ENCODE measurements at regions not wholly inside any gene's neighbourhood (a gene's known extent, or its start where the extent isn't known, plus 50 kb on each side); places are given as distances from the start of the nearest gene placed in this dataset.

DNA sequence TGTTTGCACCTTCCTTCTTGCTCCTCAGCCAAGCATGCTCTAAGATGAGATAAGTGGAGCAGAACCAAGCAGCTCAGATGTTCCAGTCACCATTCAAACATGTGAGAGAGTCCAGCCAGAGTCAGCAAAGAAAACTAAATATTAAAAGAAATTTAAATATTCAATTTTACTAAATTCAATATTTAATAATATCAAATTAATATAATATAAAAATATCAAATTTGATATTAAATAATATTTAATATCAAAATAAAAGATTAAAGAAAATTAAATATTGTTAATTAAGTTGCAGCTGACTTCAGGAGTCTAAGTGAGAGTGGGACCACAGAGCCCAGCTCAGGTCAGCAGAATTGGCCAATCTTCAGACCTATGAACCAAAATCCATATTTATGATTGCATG is 526.1 kb upstream of the FLRT2 start:
- BruUV-seq (replicated peaks), result no TSS peak
- Histone ChIP-seq H3K4me1 (ENCODE audit: control insufficient read depth, insufficient read depth, low read length) (no peaks in the 10 kb centered on the region), H3K4me3 (ENCODE audit: low read depth in 2 of 2, low read length in 2 of 2) (no peak overlapping the region), H3K27ac (ENCODE audit: low read length) (no peak overlapping the region), H3K36me3 (ENCODE audit: control insufficient read depth, insufficient read depth, low read length) (no peaks in the 10 kb centered on the region), H3K9me3 (ENCODE audit: control insufficient read depth, insufficient read depth, low read depth, low read length) (no peaks in the 10 kb centered on the region), H3K27me3 (ENCODE audit: control insufficient read depth, insufficient read depth, low read length) (no peaks in the 10 kb centered on the region)
- no peak for DNase-seq (ENCODE audit: low read depth, low spot score)
- ChIA-PET POLR2A (no interaction called here), CTCF (no interaction called here)
- in situ Hi-C loops (cut with HindIII; ENCODE audit: low pct_unique_long_range_greater_than_20kb, low sequenced_read_pairs) (no loop called here), intact Hi-C loops (cut with micrococcal nuclease; ENCODE audit: unreplicated experiment) (no loop called here)
- ATAC-seq, result no peak
- TF ChIP-seq POLR2AphosphoS5 (IDR thresholded peaks at IDR 0.05; ENCODE audit: low read depth, low read length) (no peak), TCF7L2 (IDR thresholded peaks at IDR 0.05; ENCODE audit: low read depth, low read length) (no peak), SIN3A (IDR thresholded peaks at IDR 0.05; ENCODE audit: borderline replicate concordance, insufficient read depth, low read depth, low read length) (no peak), REST (IDR thresholded peaks at IDR 0.05; ENCODE audit: insufficient read depth in 1 of 2, low read depth in 2 of 2, low read length in 1 of 2) (no peak)
- TF ChIP-seq, protein P1, sequence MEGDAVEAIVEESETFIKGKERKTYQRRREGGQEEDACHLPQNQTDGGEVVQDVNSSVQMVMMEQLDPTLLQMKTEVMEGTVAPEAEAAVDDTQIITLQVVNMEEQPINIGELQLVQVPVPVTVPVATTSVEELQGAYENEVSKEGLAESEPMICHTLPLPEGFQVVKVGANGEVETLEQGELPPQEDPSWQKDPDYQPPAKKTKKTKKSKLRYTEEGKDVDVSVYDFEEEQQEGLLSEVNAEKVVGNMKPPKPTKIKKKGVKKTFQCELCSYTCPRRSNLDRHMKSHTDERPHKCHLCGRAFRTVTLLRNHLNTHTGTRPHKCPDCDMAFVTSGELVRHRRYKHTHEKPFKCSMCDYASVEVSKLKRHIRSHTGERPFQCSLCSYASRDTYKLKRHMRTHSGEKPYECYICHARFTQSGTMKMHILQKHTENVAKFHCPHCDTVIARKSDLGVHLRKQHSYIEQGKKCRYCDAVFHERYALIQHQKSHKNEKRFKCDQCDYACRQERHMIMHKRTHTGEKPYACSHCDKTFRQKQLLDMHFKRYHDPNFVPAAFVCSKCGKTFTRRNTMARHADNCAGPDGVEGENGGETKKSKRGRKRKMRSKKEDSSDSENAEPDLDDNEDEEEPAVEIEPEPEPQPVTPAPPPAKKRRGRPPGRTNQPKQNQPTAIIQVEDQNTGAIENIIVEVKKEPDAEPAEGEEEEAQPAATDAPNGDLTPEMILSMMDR (IDR thresholded peaks at IDR 0.05), result no peak

DNA sequence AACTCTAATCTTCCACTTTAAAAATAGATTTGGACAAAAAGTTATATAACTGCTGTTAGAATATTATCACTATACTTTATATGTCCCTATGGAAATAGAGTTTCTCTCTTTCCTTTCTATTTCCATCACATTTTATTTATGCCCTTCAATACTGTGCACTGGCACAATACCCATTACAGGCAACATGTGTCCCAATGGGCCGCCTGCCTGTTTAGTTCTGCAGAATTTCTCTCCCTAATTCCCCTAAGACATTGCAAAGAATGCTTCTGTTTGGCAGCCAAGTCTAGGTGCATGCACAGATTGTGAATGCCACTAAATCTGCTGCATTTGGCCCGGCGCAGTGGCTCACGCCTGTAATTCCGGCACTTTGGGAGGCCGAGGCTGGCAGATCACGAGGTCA is 520.4 kb upstream of the FLRT2 start:
- no peak for DNase-seq (ENCODE audit: low read depth, low spot score)
- intact Hi-C loops (cut with micrococcal nuclease; ENCODE audit: unreplicated experiment), result no loop called here
- no peak overlapping the region for H3K4me3 ChIP-seq (ENCODE audit: low read depth in 2 of 2, low read length in 2 of 2)
- ChIA-PET CTCF (no interaction called here), POLR2A (no interaction called here)
- H3K4me1 ChIP-seq (ENCODE audit: control insufficient read depth, insufficient read depth, low read length), result no peaks in the 10 kb centered on the region
- TF ChIP-seq TCF7L2 (IDR thresholded peaks at IDR 0.05; ENCODE audit: low read depth, low read length), result no peak
- no peak for TF ChIP-seq REST (IDR thresholded peaks at IDR 0.05; ENCODE audit: insufficient read depth in 1 of 2, low read depth in 2 of 2, low read length in 1 of 2)
- TF ChIP-seq, protein P1 (IDR thresholded peaks at IDR 0.05), result no peak
- no peak for TF ChIP-seq SIN3A (IDR thresholded peaks at IDR 0.05; ENCODE audit: borderline replicate concordance, insufficient read depth, low read depth, low read length)
- no peak for TF ChIP-seq POLR2AphosphoS5 (IDR thresholded peaks at IDR 0.05; ENCODE audit: low read depth, low read length)
- no TSS peak for BruUV-seq (replicated peaks)
- ATAC-seq, result no peak
- no peak overlapping the region for H3K27ac ChIP-seq (ENCODE audit: low read length)
- H3K36me3 ChIP-seq (ENCODE audit: control insufficient read depth, insufficient read depth, low read length), result no peaks in the 10 kb centered on the region
- in situ Hi-C loops (cut with HindIII; ENCODE audit: low pct_unique_long_range_greater_than_20kb, low sequenced_read_pairs), result no loop called here
- H3K9me3 ChIP-seq (ENCODE audit: control insufficient read depth, insufficient read depth, low read depth, low read length), result no peaks in the 10 kb centered on the region
- H3K27me3 ChIP-seq (ENCODE audit: control insufficient read depth, insufficient read depth, low read length), result no peaks in the 10 kb centered on the region
